GM12878 (cell line): ENCODE measurements at regions not wholly inside any gene's neighbourhood (a gene's known extent, or its start where the extent isn't known, plus 50 kb on each side); places are given as distances from the start of the nearest gene placed in this dataset.

Experiments
- ATAC-seq: fragments of 200-7000 bp; cut with Tn5 transposase; 3 replicates; pipeline ENCODE4 v1.9.1; 2020; ENCODE audit warnings: mild to moderate bottlenecking, moderate library complexity
- BruUV-seq: library from RNA; stranded (reverse); fragments of 400-500 nt; replicated peaks from 2 replicates; lab custom pipeline; 2021; lab: Mats Ljungman, UMichigan
- CTCF ChIA-PET: fragments of 300-600 bp; sonication (Branson Sonifier 250); formaldehyde crosslinking; extraction: SDS; loops from one replicate; lab custom pipeline; 2021; ENCODE audit warnings: inconsistent platforms; lab: Yijun Ruan, JAX
- POLR2A ChIA-PET: fragments of 350-600 bp; formaldehyde crosslinking; extraction: SDS; loops from one replicate; lab custom pipeline; 2021; ENCODE audit warnings: inconsistent platforms; lab: Charles Lee
- RAD21 ChIA-PET: fragments of 300-600 bp; sonication (Branson Sonifier 250); formaldehyde crosslinking; loops from one replicate; lab custom pipeline; 2023; ENCODE audit warnings: antibody characterized with exemption; ENCODE audit not compliant: unreplicated experiment; lab: Charles Lee
- SMC1A ChIA-PET: fragments of 300-600 bp; sonication (Branson Sonifier 250); formaldehyde crosslinking; loops from one replicate; lab custom pipeline; 2023; ENCODE audit not compliant: unreplicated experiment, uncharacterized antibody; lab: Charles Lee
- DNase-seq: peaks from one replicate; pipeline ENCODE4 v3.0.0-alpha.2; 2011; ENCODE audit warnings: low read depth, low spot score
- FAIRE-seq: peaks from 3 replicates; lab custom pipeline; 2011; peaks lifted over from hg19 to GRCh38; lab: Jason Lieb, UNC
- H2AFZ ChIP-seq: 2 replicates; pipeline ENCODE4 v1.6.0; 2011; ENCODE audit warnings: low read depth, low read length, control low read depth; ENCODE audit not compliant: control insufficient read depth
- H3K27ac ChIP-seq: 2 replicates; pipeline ENCODE4 v1.5.1; 2011; ENCODE audit warnings: control low read depth; ENCODE audit not compliant: control insufficient read depth, insufficient read depth
- H3K27me3 ChIP-seq, 2 experiments: replicated peaks in 1 of 2; 2 replicates each; pipeline versions ENCODE4 v1.6.0 to v1.6.1; 2011; ENCODE audit warnings: low read length in 1 of 2; ENCODE audit not compliant: control insufficient read depth in 2 of 2, insufficient read depth in 2 of 2
- H3K36me3 ChIP-seq, 2 experiments: 2 replicates each; pipeline ENCODE4 v1.5.1; 2011; ENCODE audit warnings: low read length in 1 of 2; ENCODE audit not compliant: control insufficient read depth in 2 of 2, insufficient read depth in 2 of 2
- H3K4me1 ChIP-seq: 2 replicates; pipeline ENCODE4 v1.6.1; 2011; ENCODE audit warnings: mild to moderate bottlenecking, low read length, moderate library complexity, mixed read lengths; ENCODE audit not compliant: control insufficient read depth, insufficient read depth
- H3K4me2 ChIP-seq: 2 replicates; pipeline ENCODE4 v1.6.0; 2011; ENCODE audit warnings: control low read depth; ENCODE audit not compliant: control insufficient read depth, insufficient read depth
- H3K4me3 ChIP-seq: fragments of 200-600 bp; sonication (generic); 2 replicates; pipeline ENCODE4 v1.5.1; 2016
- H3K79me2 ChIP-seq: 2 replicates; pipeline ENCODE4 v1.6.0; 2011; ENCODE audit warnings: low read length; ENCODE audit not compliant: control insufficient read depth, insufficient read depth
- H3K9ac ChIP-seq: 2 replicates; pipeline ENCODE4 v1.8.0; 2011; ENCODE audit warnings: low read length, control low read depth, mixed read lengths; ENCODE audit not compliant: control insufficient read depth, insufficient read depth
- H3K9me3 ChIP-seq: replicated peaks from 3 replicates; pipeline ENCODE4 v1.5.1; 2011; ENCODE audit warnings: mild to moderate bottlenecking, low read length; ENCODE audit not compliant: control insufficient read depth, insufficient read depth
- H4K20me1 ChIP-seq: 2 replicates; pipeline ENCODE4 v1.6.0; 2011; ENCODE audit not compliant: control insufficient read depth, insufficient read depth
- ASH2L ChIP-seq: fragments of 300-600, 200-600 bp; sonication (generic); IDR thresholded peaks from 2 replicates; pipeline ENCODE4 v1.6.1; 2017; ENCODE audit warnings: low read depth, mild to moderate bottlenecking, borderline replicate concordance
- BCL3 ChIP-seq: IDR thresholded peaks from 2 replicates; pipeline ENCODE4 v1.6.1; 2011; ENCODE audit warnings: borderline replicate concordance, low read depth, mild to moderate bottlenecking, moderate library complexity, low read length; ENCODE audit not compliant: insufficient read depth, poor library complexity, severe bottlenecking
- BHLHE40 ChIP-seq, 2 experiments: fragments of 450-650 bp in 1 of 2; IDR thresholded peaks; 2 replicates each; pipeline ENCODE4 v1.6.1; 2011 to 2017; ENCODE audit warnings: low read depth in 2 of 2, borderline replicate concordance in 1 of 2, improper control_type of control experiment in 1 of 2, low read length in 1 of 2, mild to moderate bottlenecking in 1 of 2
- EP300 ChIP-seq, 2 experiments: fragments of 150-350 bp in 1 of 2; IDR thresholded peaks; 2 replicates each; pipeline ENCODE4 v1.6.1; 2011 to 2012; ENCODE audit warnings: low read depth in 2 of 2, low read length in 2 of 2, borderline replicate concordance in 1 of 2, improper control_type of control experiment in 1 of 2, inconsistent platforms in 1 of 2; ENCODE audit not compliant: control insufficient read depth in 1 of 2
- MYB ChIP-seq: fragments of 150-350 bp; IDR thresholded peaks from 2 replicates; pipeline ENCODE4 v1.6.1; 2014; ENCODE audit warnings: mild to moderate bottlenecking, low read depth, low read length, borderline replicate concordance
- SP1 ChIP-seq: IDR thresholded peaks from one replicate; pipeline ENCODE4 v1.6.1; 2011; ENCODE audit warnings: low read depth, low read length
- SREBF2 ChIP-seq: IDR thresholded peaks from 2 replicates; pipeline ENCODE4 v1.6.1; 2012; ENCODE audit warnings: mild to moderate bottlenecking, low read length
- SRF ChIP-seq, 2 experiments: IDR thresholded peaks; 2 replicates each; pipeline ENCODE4 v1.6.1; 2011; ENCODE audit warnings: low read depth in 2 of 2, low read length in 2 of 2, mild to moderate bottlenecking in 1 of 2, moderate library complexity in 1 of 2
- TARDBP ChIP-seq: IDR thresholded peaks from 2 replicates; pipeline ENCODE4 v1.6.1; 2016; ENCODE audit warnings: borderline replicate concordance
- TCF3 ChIP-seq: IDR thresholded peaks from 2 replicates; pipeline ENCODE4 v1.6.1; 2012; ENCODE audit warnings: low read depth, mild to moderate bottlenecking, low read length, borderline replicate concordance; ENCODE audit not compliant: insufficient read depth
- ZNF592 ChIP-seq: fragments of 450-650 bp; IDR thresholded peaks from 2 replicates; pipeline ENCODE4 v1.6.1; 2017; ENCODE audit warnings: mild to moderate bottlenecking, moderate library complexity
- ZNF687 ChIP-seq: fragments of 450-650 bp; IDR thresholded peaks from 2 replicates; pipeline ENCODE4 v1.6.1; 2017; ENCODE audit warnings: mild to moderate bottlenecking, moderate library complexity
- ZSCAN29 ChIP-seq: fragments of 450-650 bp; IDR thresholded peaks from 2 replicates; pipeline ENCODE4 v1.6.1; 2017; ENCODE audit warnings: mild to moderate bottlenecking, moderate library complexity
- WGBS: methylation state at CpG from one replicate; pipeline ENCODE4 v1.1.6; 2016; ENCODE audit warnings: low lambda C conversion rate; ENCODE audit not compliant: insufficient replicate concordance, insufficient coverage; ENCODE audit errors: missing lambda C conversion rate; 5-methylcytosine and 5-hydroxymethylcytosine counted together
- in situ Hi-C: fragments of 300-500 bp; cut with MboI; formaldehyde crosslinking; loops from 9 replicates; pipeline ENCODE4 v1.14.3; 2018; ENCODE audit warnings: mixed read lengths
- intact Hi-C: fragments of 100-400 bp; cut with micrococcal nuclease; formaldehyde crosslinking; loops from one replicate; pipeline ENCODE4 v1.14.2; 2022; ENCODE audit not compliant: unreplicated experiment

GRCh38 chr13:70203661-70204229 lies 95.5 kb upstream of the KLHL1 start:
- ATAC-seq, result no peak
- SMC1A ChIA-PET, result no interaction called here
- FAIRE-seq, result no peak
- Histone ChIP-seq H3K4me1 (no peaks in the 10 kb centered on the region), H3K27me3 (no peaks in the 10 kb centered on the region), H3K79me2 (no peaks in the 10 kb centered on the region), H3K27ac (no peak overlapping the region)
- no peak for DNase-seq
- no peak for TF ChIP-seq ZNF592
- no peak for TF ChIP-seq MYB
- TF ChIP-seq ASH2L, result no peak
- no peak for TF ChIP-seq TCF3
- TF ChIP-seq SREBF2, result no peak
- TF ChIP-seq BHLHE40 (IDR thresholded peaks at IDR 0.05; ENCODE audit: borderline replicate concordance in 1 of 2, low read depth in 2 of 2, low read length in 1 of 2), result no peak
- TF ChIP-seq SRF (IDR thresholded peaks at IDR 0.05; ENCODE audit: low read depth in 2 of 2, low read length in 2 of 2), result no peak
- no peak for TF ChIP-seq ZSCAN29
- no peak for TF ChIP-seq EP300 (IDR thresholded peaks at IDR 0.05; ENCODE audit: borderline replicate concordance in 1 of 2, control insufficient read depth in 1 of 2, low read depth in 2 of 2, low read length in 2 of 2)
- no peak for TF ChIP-seq BCL3
- TF ChIP-seq ZNF687, result no peak
- no peak for TF ChIP-seq SP1
- TF ChIP-seq TARDBP, result no peak
- TF ChIP-seq, all 136 proteins: peak for 0
- POLR2A ChIA-PET, result no interaction called here
- CTCF ChIA-PET, result no interaction called here
- H3K4me3 ChIP-seq, result no peak overlapping the region
- intact Hi-C loops, result no loop called here
- in situ Hi-C loops, result no loop called here
- no peak overlapping the region for H3K9ac ChIP-seq
- H3K4me2 ChIP-seq, result no peak overlapping the region
- H4K20me1 ChIP-seq, result no peaks in the 10 kb centered on the region
- H3K9me3 ChIP-seq, result no peaks in the 10 kb centered on the region
- no peaks in the 10 kb centered on the region for H3K36me3 ChIP-seq
- RAD21 ChIA-PET, result no interaction called here
- H2AFZ ChIP-seq, result no peak overlapping the region
- 42% methylated on average over 5 of the region's 5 CpGs for WGBS
- BruUV-seq, result no TSS peak
